ENCODE measurements at regions not wholly inside any gene's neighbourhood (a gene's known extent, or its start where the extent isn't known, plus 50 kb on each side); places are given as distances from the start of the nearest gene placed in this dataset.

DNA sequence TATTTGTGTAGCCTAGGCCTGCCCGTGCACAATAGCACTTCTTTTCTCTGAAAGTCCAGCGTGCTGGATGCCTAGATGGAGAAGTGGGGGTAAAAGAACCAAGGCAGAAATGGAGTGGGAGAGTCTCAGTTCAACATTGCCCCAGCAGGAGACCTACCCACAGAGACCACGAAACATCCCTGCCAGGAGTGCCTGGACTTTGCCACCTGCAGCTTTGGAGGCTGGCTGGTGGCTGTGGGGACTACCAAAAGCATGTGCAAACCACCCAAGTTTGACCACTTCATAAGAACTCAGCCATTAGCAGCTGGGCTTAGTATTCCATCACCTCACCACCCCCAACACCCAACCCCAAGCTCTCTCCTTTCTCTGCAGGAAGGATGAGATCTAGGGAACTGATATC lies 416.9 kb upstream of the ID2 start:
- TF ChIP-seq, protein P1, sequence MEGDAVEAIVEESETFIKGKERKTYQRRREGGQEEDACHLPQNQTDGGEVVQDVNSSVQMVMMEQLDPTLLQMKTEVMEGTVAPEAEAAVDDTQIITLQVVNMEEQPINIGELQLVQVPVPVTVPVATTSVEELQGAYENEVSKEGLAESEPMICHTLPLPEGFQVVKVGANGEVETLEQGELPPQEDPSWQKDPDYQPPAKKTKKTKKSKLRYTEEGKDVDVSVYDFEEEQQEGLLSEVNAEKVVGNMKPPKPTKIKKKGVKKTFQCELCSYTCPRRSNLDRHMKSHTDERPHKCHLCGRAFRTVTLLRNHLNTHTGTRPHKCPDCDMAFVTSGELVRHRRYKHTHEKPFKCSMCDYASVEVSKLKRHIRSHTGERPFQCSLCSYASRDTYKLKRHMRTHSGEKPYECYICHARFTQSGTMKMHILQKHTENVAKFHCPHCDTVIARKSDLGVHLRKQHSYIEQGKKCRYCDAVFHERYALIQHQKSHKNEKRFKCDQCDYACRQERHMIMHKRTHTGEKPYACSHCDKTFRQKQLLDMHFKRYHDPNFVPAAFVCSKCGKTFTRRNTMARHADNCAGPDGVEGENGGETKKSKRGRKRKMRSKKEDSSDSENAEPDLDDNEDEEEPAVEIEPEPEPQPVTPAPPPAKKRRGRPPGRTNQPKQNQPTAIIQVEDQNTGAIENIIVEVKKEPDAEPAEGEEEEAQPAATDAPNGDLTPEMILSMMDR (conservative IDR thresholded peaks at IDR 0.05; ENCODE audit: low read depth, low read length) = no peak
- no peak for TF ChIP-seq EZH2 (IDR thresholded peaks at IDR 0.05; ENCODE audit: borderline replicate concordance, low read depth, low read length, poor library complexity, severe bottlenecking)
